ENCODE measurements at regions not wholly inside any gene's neighbourhood (a gene's known extent, or its start where the extent isn't known, plus 50 kb on each side); places are given as distances from the start of the nearest gene placed in this dataset.

GRCh38 chr5:88474574-88474973 lies 205.9 kb upstream of the TMEM161B start:
- H3K27ac Mint-ChIP-seq (ENCODE audit: unreplicated experiment) = no peak overlapping the region
- no peaks in the 10 kb centered on the region for H3K4me1 Mint-ChIP-seq (ENCODE audit: low read depth, unreplicated experiment)
- no peaks in the 10 kb centered on the region for H3K36me3 Mint-ChIP-seq (ENCODE audit: insufficient read depth, unreplicated experiment)
- no peaks in the 10 kb centered on the region for H3K36me3 ChIP-seq (ENCODE audit: control insufficient read depth, insufficient read depth, low read length)
- BruUV-seq (replicated peaks) = no TSS peak
- H3K4me1 ChIP-seq = no peaks in the 10 kb centered on the region
- H3K9me3 Mint-ChIP-seq (ENCODE audit: unreplicated experiment) = no peaks in the 10 kb centered on the region
- H3K27me3 Mint-ChIP-seq (ENCODE audit: insufficient read depth, unreplicated experiment) = no peaks in the 10 kb centered on the region
- H3K4me3 ChIP-seq (ENCODE audit: low read depth, low read length) = no peak overlapping the region
- H3K4me3 Mint-ChIP-seq (ENCODE audit: unreplicated experiment) = no peak overlapping the region
- POLR2A ChIA-PET = no interaction called here
- CTCF ChIA-PET = no interaction called here
- no peaks in the 10 kb centered on the region for H3K27me3 ChIP-seq (replicated peaks; ENCODE audit: control insufficient read depth, insufficient read depth, low read length)
- TF ChIP-seq, protein P1, sequence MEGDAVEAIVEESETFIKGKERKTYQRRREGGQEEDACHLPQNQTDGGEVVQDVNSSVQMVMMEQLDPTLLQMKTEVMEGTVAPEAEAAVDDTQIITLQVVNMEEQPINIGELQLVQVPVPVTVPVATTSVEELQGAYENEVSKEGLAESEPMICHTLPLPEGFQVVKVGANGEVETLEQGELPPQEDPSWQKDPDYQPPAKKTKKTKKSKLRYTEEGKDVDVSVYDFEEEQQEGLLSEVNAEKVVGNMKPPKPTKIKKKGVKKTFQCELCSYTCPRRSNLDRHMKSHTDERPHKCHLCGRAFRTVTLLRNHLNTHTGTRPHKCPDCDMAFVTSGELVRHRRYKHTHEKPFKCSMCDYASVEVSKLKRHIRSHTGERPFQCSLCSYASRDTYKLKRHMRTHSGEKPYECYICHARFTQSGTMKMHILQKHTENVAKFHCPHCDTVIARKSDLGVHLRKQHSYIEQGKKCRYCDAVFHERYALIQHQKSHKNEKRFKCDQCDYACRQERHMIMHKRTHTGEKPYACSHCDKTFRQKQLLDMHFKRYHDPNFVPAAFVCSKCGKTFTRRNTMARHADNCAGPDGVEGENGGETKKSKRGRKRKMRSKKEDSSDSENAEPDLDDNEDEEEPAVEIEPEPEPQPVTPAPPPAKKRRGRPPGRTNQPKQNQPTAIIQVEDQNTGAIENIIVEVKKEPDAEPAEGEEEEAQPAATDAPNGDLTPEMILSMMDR (IDR thresholded peaks at IDR 0.05; ENCODE audit: insufficient read depth in 1 of 2, low read depth in 1 of 2, low read length in 1 of 2, severe bottlenecking in 1 of 2, unreplicated experiment in 1 of 2) = no peak
- no peak for DNase-seq
- intact Hi-C loops (cut with micrococcal nuclease; ENCODE audit: unreplicated experiment) = no loop called here
- H3K9me3 ChIP-seq = no peaks in the 10 kb centered on the region

- ChIA-PET POLR2A (no interaction called here), CTCF (no interaction called here)
- intact Hi-C loops (cut with micrococcal nuclease; ENCODE audit: unreplicated experiment) = no loop called here
- TF ChIP-seq, protein P1 (IDR thresholded peaks at IDR 0.05; ENCODE audit: insufficient read depth in 1 of 2, low read depth in 1 of 2, low read length in 1 of 2, severe bottlenecking in 1 of 2, unreplicated experiment in 1 of 2) = no peak
- no TSS peak for BruUV-seq (replicated peaks)
- H3K27me3 ChIP-seq (replicated peaks; ENCODE audit: control insufficient read depth, insufficient read depth, low read length) = no peaks in the 10 kb centered on the region
- no peaks in the 10 kb centered on the region for H3K4me1 ChIP-seq
- no peak overlapping the region for H3K4me3 ChIP-seq (ENCODE audit: low read depth, low read length)
- no peak for DNase-seq
- peaks cover 5% of the 10 kb centered on the region for H3K27me3 Mint-ChIP-seq (ENCODE audit: insufficient read depth, unreplicated experiment)
- H3K27ac Mint-ChIP-seq (ENCODE audit: unreplicated experiment) = no peak overlapping the region
- no peaks in the 10 kb centered on the region for H3K36me3 Mint-ChIP-seq (ENCODE audit: insufficient read depth, unreplicated experiment)
- no peak overlapping the region for H3K4me3 Mint-ChIP-seq (ENCODE audit: unreplicated experiment)
- no peaks in the 10 kb centered on the region for H3K36me3 ChIP-seq (ENCODE audit: control insufficient read depth, insufficient read depth, low read length)
- H3K9me3 ChIP-seq = no peaks in the 10 kb centered on the region
- no peaks in the 10 kb centered on the region for H3K4me1 Mint-ChIP-seq (ENCODE audit: low read depth, unreplicated experiment)
- no peaks in the 10 kb centered on the region for H3K9me3 Mint-ChIP-seq (ENCODE audit: unreplicated experiment)
Observed at GRCh38 chr5:88470745-88471144, 202.1 kb upstream of the TMEM161B start.

- TF ChIP-seq, protein P1 (IDR thresholded peaks at IDR 0.05; ENCODE audit: insufficient read depth in 1 of 2, low read depth in 1 of 2, low read length in 1 of 2, severe bottlenecking in 1 of 2, unreplicated experiment in 1 of 2) = no peak
- CTCF ChIA-PET = no interaction called here
- Mint-ChIP-seq H3K9me3 (ENCODE audit: unreplicated experiment) (no peaks in the 10 kb centered on the region), H3K4me3 (ENCODE audit: unreplicated experiment) (no peak overlapping the region), H3K27me3 (ENCODE audit: insufficient read depth, unreplicated experiment) (peaks cover 7% of the 10 kb centered on the region), H3K36me3 (ENCODE audit: insufficient read depth, unreplicated experiment) (no peaks in the 10 kb centered on the region), H3K4me1 (ENCODE audit: low read depth, unreplicated experiment) (no peaks in the 10 kb centered on the region), H3K27ac (ENCODE audit: unreplicated experiment) (no peak overlapping the region)
- DNase-seq = no peak
- intact Hi-C loops (cut with micrococcal nuclease; ENCODE audit: unreplicated experiment) = no loop called here
- H3K36me3 ChIP-seq (ENCODE audit: control insufficient read depth, insufficient read depth, low read length) = no peaks in the 10 kb centered on the region
- no peaks in the 10 kb centered on the region for H3K4me1 ChIP-seq
- POLR2A ChIA-PET = no interaction called here
- BruUV-seq (replicated peaks) = no TSS peak
- no peaks in the 10 kb centered on the region for H3K27me3 ChIP-seq (replicated peaks; ENCODE audit: control insufficient read depth, insufficient read depth, low read length)
- no peaks in the 10 kb centered on the region for H3K9me3 ChIP-seq
- H3K4me3 ChIP-seq (ENCODE audit: low read depth, low read length) = no peak overlapping the region
Observed at GRCh38 chr5:88459971-88460370, 191.3 kb upstream of the TMEM161B start.

Measured in Caco-2 (cell line).